Fibroblast of skin of back (primary cell): ENCODE measurements at regions not wholly inside any gene's neighbourhood (a gene's known extent, or its start where the extent isn't known, plus 50 kb on each side); places are given as distances from the start of the nearest gene placed in this dataset.

ENCODE experiments used
- DNase-seq: peaks from one replicate; pipeline ENCODE4 v3.0.0-alpha.2; 2013

DNA sequence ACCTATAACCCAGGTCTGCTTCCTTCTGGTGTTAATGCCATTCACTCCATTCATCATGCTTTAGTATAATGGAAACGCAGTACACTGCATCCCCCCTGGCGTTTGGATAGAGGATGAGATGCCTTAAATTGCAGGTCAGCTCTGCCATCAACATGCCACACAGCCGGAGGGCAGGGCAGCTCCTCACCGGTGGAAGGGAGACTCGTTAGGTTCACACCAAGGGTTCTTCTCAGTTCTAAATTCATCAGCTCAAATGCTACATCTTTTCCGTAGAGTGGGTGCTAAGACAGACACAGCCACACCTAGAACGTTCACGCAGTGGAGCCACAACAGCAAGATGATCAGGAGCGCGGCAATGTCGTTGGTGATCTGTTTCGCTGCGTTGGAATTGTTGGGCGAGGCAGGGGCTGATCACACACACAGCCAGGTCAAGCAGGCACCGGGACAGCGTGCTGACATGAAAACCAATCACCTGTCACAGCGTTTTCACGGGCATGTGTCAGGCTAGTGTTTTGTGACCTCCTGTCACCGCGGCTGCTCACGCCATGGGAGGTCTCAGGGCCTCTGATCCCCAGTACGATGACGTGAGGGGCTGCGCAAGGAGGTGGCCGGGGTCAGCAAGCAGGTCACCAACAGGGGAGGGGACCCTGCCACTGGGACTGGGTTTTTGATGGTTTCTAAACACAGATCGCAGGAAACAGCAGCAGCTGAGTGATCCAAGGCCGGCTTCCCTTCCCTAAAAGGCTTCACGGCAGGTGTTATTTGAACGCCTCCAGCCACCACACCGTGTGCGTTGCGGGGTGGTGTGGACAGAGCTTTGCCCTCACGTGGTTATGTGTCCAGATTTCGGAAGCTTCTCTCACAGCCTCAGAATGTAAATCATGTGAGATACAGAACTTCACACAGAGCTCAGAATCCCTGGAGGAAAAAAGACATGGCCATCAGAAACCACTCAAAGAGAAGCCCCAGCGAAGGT is 94.3 kb upstream of the IRS2 start:
- no peak for DNase-seq

DNA sequence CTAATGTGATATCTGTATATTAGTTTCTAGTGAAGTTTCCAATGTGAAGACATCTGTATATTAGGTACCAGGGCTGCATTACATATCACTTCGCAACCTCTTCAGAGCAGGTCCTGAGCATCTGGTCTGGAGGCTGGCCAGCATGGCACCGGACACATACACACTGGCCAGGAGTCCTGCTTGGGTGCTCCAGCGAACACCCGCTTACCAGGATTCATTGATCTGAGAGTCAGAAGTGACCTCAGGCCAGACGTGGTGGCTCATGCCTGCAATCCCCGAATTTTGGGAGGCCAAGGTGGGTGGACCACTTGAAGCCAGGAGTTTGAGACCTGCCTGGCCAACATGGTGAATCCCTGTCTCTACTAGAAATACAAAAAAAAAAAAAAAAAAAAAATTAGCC is 93.0 kb upstream of the IRS2 start:
- DNase-seq: no peak

- DNase-seq: no peak
Measured at GRCh38 chr13:109877809-109878208, 91.4 kb upstream of the IRS2 start.

- no peak for DNase-seq
Measured at GRCh38 chr13:109875746-109876145, 89.4 kb upstream of the IRS2 start.

- DNase-seq: peak; percentile 55
Measured at GRCh38 chr13:109874484-109875454, 88.4 kb upstream of the IRS2 start.

DNA sequence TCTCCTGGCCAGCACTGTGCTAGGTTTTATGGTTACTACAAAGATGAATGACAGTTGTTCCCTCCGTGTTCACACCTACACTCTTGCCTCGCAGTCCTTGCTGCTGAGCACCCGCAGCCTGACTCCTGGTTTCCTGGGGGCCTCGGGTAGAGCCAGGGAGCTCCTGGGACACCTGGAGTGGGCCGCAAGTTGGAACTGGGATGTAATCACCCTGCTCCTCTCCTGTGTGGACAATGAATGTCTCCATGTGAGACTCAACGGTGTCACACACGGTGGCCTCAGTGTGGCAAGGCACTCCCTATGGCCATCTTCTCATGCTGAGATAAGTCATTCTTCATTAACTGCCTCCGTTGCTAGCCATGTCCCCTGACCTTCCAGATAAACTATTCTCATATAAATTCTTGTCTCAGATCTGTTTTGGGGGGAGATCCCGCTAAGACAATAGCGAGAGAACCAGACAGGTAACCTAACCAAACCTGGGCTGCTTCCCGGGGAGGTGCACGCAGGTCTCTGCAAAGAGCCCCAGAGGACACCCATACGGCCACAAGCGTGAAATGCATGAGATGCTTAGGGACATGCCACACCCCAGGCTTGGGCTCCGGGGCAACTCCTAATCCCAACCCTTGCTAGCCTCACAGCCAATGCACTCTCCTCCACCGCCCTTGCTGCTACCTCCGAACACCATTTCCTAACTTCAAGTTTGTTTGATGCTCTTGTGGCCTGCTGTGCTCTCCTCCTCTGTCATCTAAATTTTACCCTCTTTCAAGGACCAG is 87.2 kb upstream of the IRS2 start:
- DNase-seq: no peak

GRCh38 chr13:109872864-109873263 is 86.5 kb upstream of the IRS2 start:
- no peak for DNase-seq

- peak; percentile 12 for DNase-seq
Measured at GRCh38 chr13:109870696-109871370, 84.5 kb upstream of the IRS2 start.

GRCh38 chr13:109870274-109870673 is 83.9 kb upstream of the IRS2 start:
- no peak for DNase-seq

GRCh38 chr13:109869312-109870237 is 83.2 kb upstream of the IRS2 start:
- peak; percentile 56 for DNase-seq

GRCh38 chr13:109868578-109869311 is 82.4 kb upstream of the IRS2 start:
- DNase-seq: no peak

GRCh38 chr13:109867766-109868165 is 81.4 kb upstream of the IRS2 start:
- no peak for DNase-seq

DNA sequence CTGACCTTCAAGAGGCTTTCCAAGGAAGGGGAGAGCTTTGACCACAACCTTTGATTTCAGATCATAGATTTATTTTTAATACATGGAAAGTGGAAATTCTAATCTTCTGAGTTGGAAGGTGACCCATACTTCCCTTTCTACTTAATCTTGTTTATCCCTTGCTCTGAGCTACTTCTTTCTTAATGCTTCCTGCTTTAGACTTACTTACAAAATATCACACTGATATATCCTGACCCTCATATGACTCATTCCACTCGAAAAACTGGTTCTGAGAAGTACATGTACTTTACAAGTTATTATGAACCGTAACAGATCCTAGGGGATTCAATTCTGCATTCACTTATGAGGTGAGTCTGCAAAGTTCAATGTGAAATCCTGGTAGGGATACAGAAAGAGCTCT is 76.2 kb upstream of the IRS2 start:
- DNase-seq: peak; percentile 17

GRCh38 chr13:109859898-109860297 is 73.5 kb upstream of the IRS2 start:
- DNase-seq: no peak

- no peak for DNase-seq
Measured at GRCh38 chr13:109859216-109859835, 72.9 kb upstream of the IRS2 start.

DNA sequence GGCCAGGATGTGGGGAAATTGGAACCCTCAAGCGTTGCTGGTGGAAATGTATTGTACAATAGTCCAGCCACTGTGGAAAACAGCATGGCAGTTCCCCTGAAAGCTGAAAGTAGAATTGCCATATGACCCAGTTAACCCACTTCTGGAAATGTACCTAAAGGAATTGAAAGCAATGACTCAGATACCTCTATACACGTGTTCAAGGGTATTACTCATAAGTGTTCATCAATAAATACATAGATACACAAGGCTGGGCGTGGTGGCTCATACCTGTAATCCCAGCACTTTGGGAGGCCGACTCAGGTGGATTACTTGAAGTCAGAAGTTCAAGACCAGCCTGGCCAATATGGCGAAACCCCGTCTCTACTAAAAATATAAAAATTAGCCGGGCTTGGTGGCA is 71.9 kb upstream of the IRS2 start:
- DNase-seq: no peak

DNA sequence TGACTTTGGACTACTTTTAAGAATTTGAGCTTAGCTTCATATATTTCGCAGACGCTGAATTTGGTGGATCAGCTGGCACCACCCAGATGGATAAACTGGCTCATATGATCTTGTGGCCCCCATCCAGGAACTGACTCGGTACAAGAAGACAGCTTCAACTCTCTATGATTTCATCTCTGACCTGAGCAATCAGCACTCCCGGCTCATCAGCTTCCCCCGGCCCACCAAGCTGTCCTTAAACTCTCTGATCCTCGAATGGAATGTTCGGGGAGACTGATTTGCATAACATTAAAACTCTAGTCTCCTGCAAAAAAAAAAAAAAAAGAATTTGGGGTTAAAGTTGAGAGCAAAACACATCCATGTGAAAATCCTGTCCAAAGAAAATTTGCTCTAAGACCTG is 71.4 kb upstream of the IRS2 start:
- DNase-seq: no peak

GRCh38 chr13:109857325-109857724 is 70.9 kb upstream of the IRS2 start:
- no peak for DNase-seq

DNA sequence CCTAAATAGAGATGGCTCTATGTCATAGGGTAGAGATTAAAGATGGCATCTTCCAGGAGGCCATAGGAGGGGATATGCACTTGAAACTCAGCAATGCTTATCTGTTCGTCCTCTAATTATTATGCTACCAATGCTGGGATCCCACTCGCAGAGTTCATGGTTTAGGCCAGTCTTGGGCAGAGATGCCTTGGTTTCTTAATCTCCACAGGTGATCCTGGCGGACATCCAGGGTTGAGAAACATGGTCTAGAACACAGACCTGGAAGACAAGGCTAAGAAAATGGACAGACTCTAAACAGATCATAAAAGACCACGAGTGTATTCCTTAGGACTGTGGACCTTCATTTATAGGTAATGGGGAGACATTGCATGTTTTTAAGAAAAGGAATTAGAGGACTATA is 70.0 kb upstream of the IRS2 start:
- DNase-seq: no peak

- no peak for DNase-seq
Measured at GRCh38 chr13:109853153-109853552, 66.8 kb upstream of the IRS2 start.
